Right lobe of liver (tissue), 6 donors: ENCODE measurements at regions not wholly inside any gene's neighbourhood (a gene's known extent, or its start where the extent isn't known, plus 50 kb on each side); places are given as distances from the start of the nearest gene placed in this dataset.

Source experiments
- ATAC-seq, 4 donors: fragments of 200-7000 bp; cut with Tn5 transposase; one replicate each; pipeline ENCODE4 v1.9.1; 2020; ENCODE audit warnings: mild to moderate bottlenecking in 4 of 4, moderate library complexity in 4 of 4
- DNase-seq, 3 donors: peaks; one replicate each; pipeline ENCODE4 v3.0.0-alpha.2; 2020
- H3K27ac ChIP-seq, 3 donors: fragments of 200-600 bp; one replicate each; pipeline ENCODE4 v1.8.0; 2022
- H3K27me3 ChIP-seq, 2 donors: fragments of 200-600 bp; one replicate each; pipeline ENCODE4 v1.8.0; 2022
- H3K36me3 ChIP-seq, 4 donors: fragments of 200-600 bp; sonication (generic) in 1 of 4; one replicate each; pipeline versions ENCODE4 v1.5.1 to v1.8.0; 2017 to 2022; ENCODE audit warnings: control low read depth in 1 of 4
- H3K4me1 ChIP-seq, 4 donors: fragments of 200-600 bp; sonication (generic) in 1 of 4; one replicate each; pipeline versions ENCODE4 v1.5.1 to v1.8.0; 2017 to 2022; ENCODE audit warnings: control low read depth in 1 of 4
- H3K4me3 ChIP-seq, 3 donors: fragments of 200-600 bp; one replicate each; pipeline ENCODE4 v1.8.0; 2022
- H3K9me3 ChIP-seq, 4 donors: fragments of 200-600 bp; sonication (generic) in 1 of 4; one replicate each; pipeline versions ENCODE4 v1.5.1 to v1.8.0; 2017 to 2022; ENCODE audit warnings: control low read depth in 1 of 4
- CTCF ChIP-seq, 4 donors: fragments of 200-600 bp in 3 of 4; fragments of 450-650 bp in 1 of 4; IDR thresholded peaks; one replicate each; pipeline versions ENCODE4 v1.5.1 to v1.8.0; 2016 to 2022; ENCODE audit warnings: antibody characterized with exemption in 4 of 4, mild to moderate bottlenecking in 2 of 4
- POLR2A ChIP-seq: fragments of 450-650 bp; IDR thresholded peaks from one replicate; pipeline ENCODE4 v1.6.1; 2017; ENCODE audit warnings: antibody characterized with exemption, mild to moderate bottlenecking
- WGBS: methylation state at CpG from one replicate; pipeline ENCODE4 v1.1.6; 2018; ENCODE audit warnings: low coverage, low lambda C conversion rate; ENCODE audit not compliant: insufficient coverage; ENCODE audit errors: missing lambda C conversion rate; 5-methylcytosine and 5-hydroxymethylcytosine counted together
- intact Hi-C, 2 donors: fragments of 100-400 bp; cut with DNase I; formaldehyde crosslinking; loops; one replicate each; pipeline versions ENCODE4 v1.11.2 to v1.14.1; 2022
- donor health status: DM: no; HTN: yes; CAD: no.
- donor health status: DM: no; HTN: no; CAD: no.
- donor health status: DM: no; HTN: no; CAD: no.
- donor health status: DM: no; HTN: yes; CAD: no.
- donor health status: DM: no; HTN: yes; CAD: no.

GRCh38 chr6:140436023-140436811 lies 1061.8 kb upstream of the CITED2 start:
- Histone ChIP-seq H3K27ac (no peak overlapping the region), H3K9me3 (no peaks in the 10 kb centered on the region), H3K27me3 (no peaks in the 10 kb centered on the region), H3K4me1 (peaks cover 0 to 4% (median 0%) of the 10 kb centered on the region in 4 donors), H3K4me3 (no peak overlapping the region), H3K36me3 (no peaks in the 10 kb centered on the region)
- DNase-seq (no peak), ATAC-seq (peak in 3 of 4 donors; percentile 48 to 71 (median 71))
- TF ChIP-seq POLR2A: no peak
- no peak for TF ChIP-seq CTCF (IDR thresholded peaks at IDR 0.05)
- intact Hi-C loops: no loop called here
- 55% methylated on average over 2 of the region's 2 CpGs for WGBS

- H3K27me3 ChIP-seq: no peaks in the 10 kb centered on the region
- H3K36me3 ChIP-seq: no peaks in the 10 kb centered on the region
- intact Hi-C loops: no loop called here
- no peaks in the 10 kb centered on the region for H3K9me3 ChIP-seq
- TF ChIP-seq POLR2A: no peak
- no peak for TF ChIP-seq CTCF (IDR thresholded peaks at IDR 0.05)
- no peak for ATAC-seq
- DNase-seq: no peak
- no peak overlapping the region for H3K4me3 ChIP-seq
- no peak overlapping the region for H3K27ac ChIP-seq
- no peaks in the 10 kb centered on the region for H3K4me1 ChIP-seq
Observed at GRCh38 chr6:140434761-140435160, 1060.3 kb upstream of the CITED2 start.

- 94% methylated on average over 4 of the region's 4 CpGs for WGBS
Observed at GRCh38 chr6:140433072-140433471, 1058.6 kb upstream of the CITED2 start.

GRCh38 chr6:140427842-140428241 lies 1053.4 kb upstream of the CITED2 start:
- Histone ChIP-seq H3K27ac (no peak overlapping the region), H3K36me3 (no peaks in the 10 kb centered on the region), H3K27me3 (no peaks in the 10 kb centered on the region), H3K9me3 (no peaks in the 10 kb centered on the region), H3K4me3 (no peak overlapping the region), H3K4me1 (no peaks in the 10 kb centered on the region)
- 71% methylated on average over 1 of the region's 2 CpGs for WGBS
- ATAC-seq (no peak), DNase-seq (no peak)
- intact Hi-C loops: no loop called here
- TF ChIP-seq CTCF (IDR thresholded peaks at IDR 0.05) (no peak), POLR2A (no peak)

More at GRCh38 chr6:140433072-140433471, 1058.6 kb upstream of the CITED2 start:
- ATAC-seq (no peak), DNase-seq (no peak)
- Histone ChIP-seq H3K27ac (no peak overlapping the region), H3K9me3 (no peaks in the 10 kb centered on the region), H3K4me3 (no peak overlapping the region), H3K36me3 (no peaks in the 10 kb centered on the region), H3K27me3 (no peaks in the 10 kb centered on the region), H3K4me1 (no peaks in the 10 kb centered on the region)
- TF ChIP-seq CTCF (IDR thresholded peaks at IDR 0.05): no peak
- no peak for TF ChIP-seq POLR2A
- intact Hi-C loops: no loop called here
